Neural cell (in vitro differentiated cells): ENCODE measurements at regions not wholly inside any gene's neighbourhood (a gene's known extent, or its start where the extent isn't known, plus 50 kb on each side); places are given as distances from the start of the nearest gene placed in this dataset.

Experiments
- H2AFZ ChIP-seq: fragments of 200-600, 300-800 bp; sonication (generic), shearing (Covaris generic); 2 replicates; pipeline ENCODE4 v1.6.0; 2014; ENCODE audit warnings: low read depth, mild to moderate bottlenecking, antibody characterized with exemption, low read length, moderate library complexity
- H3F3A ChIP-seq: fragments of 200-600 bp; shearing (Covaris generic); 2 replicates; pipeline ENCODE4 v1.6.1; 2016; ENCODE audit warnings: mild to moderate bottlenecking, moderate library complexity, mixed read lengths, antibody characterized with exemption, low read length; ENCODE audit not compliant: insufficient read depth, poor library complexity, severe bottlenecking
- H3K27ac ChIP-seq: fragments of 200-600, 300-800 bp; sonication (generic), shearing (Covaris generic); 2 replicates; pipeline ENCODE4 v1.5.1; 2014; ENCODE audit warnings: mild to moderate bottlenecking, low read length, moderate library complexity
- H3K27me3 ChIP-seq: fragments of 300-800, 200-600 bp; sonication (generic), shearing (Covaris generic); 2 replicates; pipeline ENCODE4 v1.6.0; 2014; ENCODE audit warnings: mild to moderate bottlenecking, low read depth, low read length, moderate library complexity; ENCODE audit not compliant: insufficient read depth
- H3K36me3 ChIP-seq: fragments of 300-800, 200-600 bp; sonication (generic), shearing (Covaris generic); 2 replicates; pipeline ENCODE4 v1.5.1; 2014; ENCODE audit warnings: mild to moderate bottlenecking, antibody characterized with exemption, low read length, moderate library complexity; ENCODE audit not compliant: insufficient read depth
- H3K4me2 ChIP-seq: fragments of 300-800, 200-600 bp; sonication (generic), shearing (Covaris generic); 2 replicates; pipeline ENCODE4 v1.6.0; 2014; ENCODE audit warnings: mild to moderate bottlenecking, low read length
- H3K4me3 ChIP-seq: fragments of 300-800, 200-600 bp; sonication (generic), shearing (Covaris generic); 2 replicates; pipeline ENCODE4 v1.5.1; 2014; ENCODE audit warnings: mild to moderate bottlenecking, low read length, moderate library complexity
- H3K79me2 ChIP-seq: fragments of 200-600 bp; shearing (Covaris generic); replicated peaks from 2 replicates; pipeline ENCODE4 v1.6.0; 2014; ENCODE audit warnings: mild to moderate bottlenecking, low read length, moderate library complexity; ENCODE audit not compliant: insufficient read depth
- H3K9ac ChIP-seq: fragments of 300-800, 200-600 bp; sonication (generic), shearing (Covaris generic); 2 replicates; pipeline ENCODE4 v1.6.1; 2016; ENCODE audit warnings: mild to moderate bottlenecking, low read length, mixed read lengths
- H3K9me2 ChIP-seq: fragments of 200-600 bp; shearing (Covaris generic); 2 replicates; pipeline ENCODE4 v1.6.1; 2016; ENCODE audit warnings: mild to moderate bottlenecking, low read length, mixed read lengths; ENCODE audit not compliant: insufficient read depth
- H3K9me3 ChIP-seq: fragments of 200-600, 300-800 bp; sonication (generic), shearing (Covaris generic); 2 replicates; pipeline ENCODE4 v1.6.1; 2016; ENCODE audit warnings: mild to moderate bottlenecking, mixed run types, low read length, moderate library complexity, mixed read lengths
- H4K20me1 ChIP-seq: fragments of 200-600 bp; shearing (Covaris generic); 2 replicates; pipeline ENCODE4 v1.6.1; 2016; ENCODE audit warnings: mild to moderate bottlenecking, mixed run types; ENCODE audit not compliant: insufficient read depth
- CTCF ChIP-seq: fragments of 450-650 bp; IDR thresholded peaks from 2 replicates; pipeline ENCODE4 v1.5.1; 2014; ENCODE audit warnings: antibody characterized with exemption, mild to moderate bottlenecking, moderate library complexity; ENCODE audit not compliant: poor library complexity, severe bottlenecking
- EP300 ChIP-seq: fragments of 450-650 bp; conservative IDR thresholded peaks from 2 replicates; pipeline ENCODE4 v1.6.1; 2014; ENCODE audit warnings: antibody characterized with exemption, mild to moderate bottlenecking, moderate library complexity; ENCODE audit not compliant: poor library complexity, severe bottlenecking
- EZH2 ChIP-seq: fragments of 200-600, 300-800 bp; shearing (Covaris generic), sonication (generic); IDR thresholded peaks from 2 replicates; pipeline ENCODE4 v1.6.1; 2014; ENCODE audit warnings: antibody characterized with exemption, low read length, borderline replicate concordance, mild to moderate bottlenecking; ENCODE audit not compliant: insufficient read depth, poor library complexity, severe bottlenecking
- MXI1 ChIP-seq: fragments of 450-650 bp; conservative IDR thresholded peaks from 2 replicates; pipeline ENCODE4 v1.6.1; 2014; ENCODE audit warnings: antibody characterized with exemption, mild to moderate bottlenecking; ENCODE audit not compliant: poor library complexity, severe bottlenecking
- POLR2AphosphoS5 ChIP-seq: IDR thresholded peaks from 2 replicates; pipeline ENCODE4 v1.6.1; 2012
- RAD21 ChIP-seq: fragments of 450-650 bp; conservative IDR thresholded peaks from 2 replicates; pipeline ENCODE4 v1.6.1; 2014; ENCODE audit warnings: antibody characterized with exemption, mild to moderate bottlenecking, moderate library complexity
- REST ChIP-seq: IDR thresholded peaks from 2 replicates; pipeline ENCODE4 v1.6.1; 2012; ENCODE audit warnings: borderline replicate concordance
- SMC3 ChIP-seq: fragments of 450-650 bp; conservative IDR thresholded peaks from 2 replicates; pipeline ENCODE4 v1.6.1; 2014; ENCODE audit warnings: antibody characterized with exemption, mild to moderate bottlenecking, moderate library complexity; ENCODE audit not compliant: poor library complexity
- TAF1 ChIP-seq: IDR thresholded peaks from 2 replicates; pipeline ENCODE4 v1.6.1; 2012; ENCODE audit warnings: low read depth

GRCh38 chrX:41025926-41026701 lies 59.1 kb upstream of the USP9X start:
- no peak overlapping the region for H3K9ac ChIP-seq

GRCh38 chrX:41026702-41027078 lies 58.6 kb upstream of the USP9X start:
- Histone ChIP-seq H3K27ac (no peak overlapping the region), H3K4me2 (no peak overlapping the region), H3K9ac (no peak overlapping the region), H3K4me3 (peak overlapping the region; percentile 13), H4K20me1 (no peaks in the 10 kb centered on the region), H3K9me3 (no peaks in the 10 kb centered on the region), H3F3A (no peaks in the 10 kb centered on the region), H3K36me3 (no peaks in the 10 kb centered on the region), H3K79me2 (no peaks in the 10 kb centered on the region), H3K27me3 (no peaks in the 10 kb centered on the region), H3K9me2 (no peaks in the 10 kb centered on the region), H2AFZ (no peak overlapping the region)
- TF ChIP-seq SMC3 = no peak
- TF ChIP-seq REST = no peak
- TF ChIP-seq MXI1 = no peak
- TF ChIP-seq EP300 = no peak

More at GRCh38 chrX:41025926-41026701, 59.1 kb upstream of the USP9X start:
- no peaks in the 10 kb centered on the region for H3F3A ChIP-seq
- H3K27ac ChIP-seq = no peak overlapping the region
- no peak overlapping the region for H2AFZ ChIP-seq
- no peaks in the 10 kb centered on the region for H3K27me3 ChIP-seq
- no peaks in the 10 kb centered on the region for H3K9me3 ChIP-seq
- no peaks in the 10 kb centered on the region for H3K9me2 ChIP-seq
- no peaks in the 10 kb centered on the region for H3K79me2 ChIP-seq
- TF ChIP-seq SMC3 = no peak
- TF ChIP-seq REST = no peak
- TF ChIP-seq RAD21 = no peak
- no peak for TF ChIP-seq POLR2AphosphoS5
- no peak for TF ChIP-seq EZH2
- TF ChIP-seq CTCF = no peak
- no peak for TF ChIP-seq EP300
- no peak for TF ChIP-seq MXI1
- no peak for TF ChIP-seq TAF1
- no peaks in the 10 kb centered on the region for H3K36me3 ChIP-seq
- H3K4me2 ChIP-seq = no peak overlapping the region
- no peak overlapping the region for H3K4me3 ChIP-seq
- H4K20me1 ChIP-seq = no peaks in the 10 kb centered on the region
